Left ventricle myocardium inferior (tissue), 1 donor: ENCODE measurements at regions not wholly inside any gene's neighbourhood (a gene's known extent, or its start where the extent isn't known, plus 50 kb on each side); places are given as distances from the start of the nearest gene placed in this dataset.

Source experiments
- DNase-seq: peaks from one replicate; pipeline ENCODE4 v3.0.0-alpha.2; 2020
- H3K27ac ChIP-seq: fragments of 200-600 bp; replicated peaks from 2 replicates; pipeline ENCODE4 v1.8.0; 2021
- H3K27me3 ChIP-seq: fragments of 200-600 bp; 2 replicates; pipeline ENCODE4 v1.8.0; 2021; ENCODE audit warnings: low read depth
- H3K36me3 ChIP-seq: fragments of 200-600 bp; 2 replicates; pipeline ENCODE4 v1.8.0; 2021
- H3K4me1 ChIP-seq: fragments of 200-600 bp; 2 replicates; pipeline ENCODE4 v1.8.0; 2021
- H3K4me3 ChIP-seq: fragments of 200-600 bp; 2 replicates; pipeline ENCODE4 v1.8.0; 2021; ENCODE audit warnings: mild to moderate bottlenecking, moderate library complexity
- H3K9me3 ChIP-seq: fragments of 200-600 bp; replicated peaks from 2 replicates; pipeline ENCODE4 v1.8.0; 2021
- intact Hi-C: fragments of 100-400 bp; cut with micrococcal nuclease; formaldehyde crosslinking; loops from one replicate; pipeline ENCODE4 v1.11.0; 2022
- TF ChIP-seq, protein P1 (sequence below): fragments of 200-600 bp; IDR thresholded peaks from 2 replicates; pipeline ENCODE4 v1.8.0; 2021; ENCODE audit warnings: antibody characterized with exemption, mild to moderate bottlenecking, borderline replicate concordance
- donor health status: DM: no; HTN: yes; CAD: no; lungs with severe emphysema.

DNA sequence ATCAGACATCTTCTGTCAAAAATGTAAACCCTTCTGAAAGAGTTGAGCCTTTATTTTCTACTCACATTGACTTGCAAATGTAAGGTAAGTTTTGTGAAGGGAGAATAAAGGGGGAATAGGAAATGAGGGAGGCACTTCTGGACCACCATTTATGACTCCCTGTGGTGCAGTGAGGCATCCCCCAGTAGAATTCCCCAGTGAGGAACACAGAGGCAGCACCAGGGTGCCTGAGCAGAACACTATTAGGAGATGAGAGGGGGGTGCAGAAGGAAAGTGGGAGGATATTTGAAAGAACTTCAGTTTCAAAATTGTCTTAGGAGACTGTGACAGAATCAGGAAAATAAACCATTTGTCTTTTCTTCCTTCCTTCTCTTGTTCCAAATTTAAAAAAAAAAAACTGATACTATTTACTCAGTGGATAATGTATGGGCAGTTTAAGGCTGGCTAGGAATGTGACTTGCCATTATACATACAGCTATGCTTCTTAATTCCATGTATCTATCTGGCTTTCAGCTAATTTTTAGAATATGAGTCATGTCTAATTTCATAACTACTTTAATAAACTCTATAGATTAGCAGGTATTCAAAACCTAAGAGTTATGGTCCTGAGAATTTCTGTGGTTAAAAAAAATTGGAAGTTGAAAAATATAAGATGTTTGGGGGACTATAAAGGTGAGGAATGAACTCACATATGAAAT, 478.1 kb upstream of the CHAC2 start:
- intact Hi-C loops = no loop called here
- Histone ChIP-seq H3K4me1 (no peaks in the 10 kb centered on the region), H3K27me3 (no peaks in the 10 kb centered on the region), H3K4me3 (no peak overlapping the region), H3K9me3 (no peaks in the 10 kb centered on the region), H3K36me3 (no peaks in the 10 kb centered on the region), H3K27ac (no peak overlapping the region)
- TF ChIP-seq, protein P1, sequence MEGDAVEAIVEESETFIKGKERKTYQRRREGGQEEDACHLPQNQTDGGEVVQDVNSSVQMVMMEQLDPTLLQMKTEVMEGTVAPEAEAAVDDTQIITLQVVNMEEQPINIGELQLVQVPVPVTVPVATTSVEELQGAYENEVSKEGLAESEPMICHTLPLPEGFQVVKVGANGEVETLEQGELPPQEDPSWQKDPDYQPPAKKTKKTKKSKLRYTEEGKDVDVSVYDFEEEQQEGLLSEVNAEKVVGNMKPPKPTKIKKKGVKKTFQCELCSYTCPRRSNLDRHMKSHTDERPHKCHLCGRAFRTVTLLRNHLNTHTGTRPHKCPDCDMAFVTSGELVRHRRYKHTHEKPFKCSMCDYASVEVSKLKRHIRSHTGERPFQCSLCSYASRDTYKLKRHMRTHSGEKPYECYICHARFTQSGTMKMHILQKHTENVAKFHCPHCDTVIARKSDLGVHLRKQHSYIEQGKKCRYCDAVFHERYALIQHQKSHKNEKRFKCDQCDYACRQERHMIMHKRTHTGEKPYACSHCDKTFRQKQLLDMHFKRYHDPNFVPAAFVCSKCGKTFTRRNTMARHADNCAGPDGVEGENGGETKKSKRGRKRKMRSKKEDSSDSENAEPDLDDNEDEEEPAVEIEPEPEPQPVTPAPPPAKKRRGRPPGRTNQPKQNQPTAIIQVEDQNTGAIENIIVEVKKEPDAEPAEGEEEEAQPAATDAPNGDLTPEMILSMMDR = no peak
- no peak for DNase-seq

DNA sequence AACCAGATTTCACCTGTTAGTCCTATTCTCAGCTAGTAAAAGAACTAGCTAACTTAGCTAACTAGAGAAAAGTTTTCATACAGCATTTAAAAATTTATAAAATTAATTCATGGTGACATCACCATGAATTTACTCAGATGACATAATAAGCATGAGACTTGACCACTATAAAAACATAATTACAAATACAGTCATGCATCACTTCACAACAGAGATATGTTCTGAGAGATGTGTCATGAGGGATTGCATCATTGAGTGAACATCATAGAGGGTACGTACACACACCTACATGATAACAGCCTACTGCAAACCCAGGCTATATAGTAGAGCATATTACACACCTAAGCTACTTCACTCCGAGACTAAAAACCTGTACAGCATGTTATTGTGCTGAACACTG, 481.3 kb upstream of the CHAC2 start:
- Histone ChIP-seq H3K9me3 (no peaks in the 10 kb centered on the region), H3K36me3 (no peaks in the 10 kb centered on the region), H3K4me1 (no peaks in the 10 kb centered on the region), H3K27ac (no peak overlapping the region), H3K4me3 (no peak overlapping the region), H3K27me3 (no peaks in the 10 kb centered on the region)
- DNase-seq = no peak
- TF ChIP-seq, protein P1 = no peak
- intact Hi-C loops = no loop called here

DNA sequence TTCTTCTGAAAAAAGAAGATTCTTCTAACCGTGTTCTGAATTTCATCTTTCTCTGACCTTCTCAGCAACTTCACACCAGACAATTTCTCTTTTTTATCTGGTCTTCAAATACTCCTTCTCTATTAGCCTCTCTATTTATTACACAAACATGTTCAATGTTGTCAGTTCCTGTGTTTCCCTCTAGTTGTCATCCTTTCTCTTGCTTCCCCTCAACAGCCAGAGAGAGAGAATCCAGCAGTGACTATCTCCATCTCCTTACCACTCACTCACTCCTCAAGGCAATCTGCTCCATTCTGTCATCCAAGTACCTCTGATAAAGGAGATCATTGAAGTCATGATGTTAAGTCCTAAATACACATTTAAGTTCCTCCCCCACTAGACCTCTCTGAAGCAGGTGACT, 491.9 kb upstream of the CHAC2 start:
- intact Hi-C loops = no loop called here
- peaks cover 5% of the 10 kb centered on the region for H3K9me3 ChIP-seq
- H3K4me3 ChIP-seq = no peak overlapping the region
- H3K36me3 ChIP-seq = no peaks in the 10 kb centered on the region
- DNase-seq = no peak
- H3K4me1 ChIP-seq = no peaks in the 10 kb centered on the region
- H3K27me3 ChIP-seq = no peaks in the 10 kb centered on the region
- TF ChIP-seq, protein P1 = no peak
- H3K27ac ChIP-seq = no peak overlapping the region

DNA sequence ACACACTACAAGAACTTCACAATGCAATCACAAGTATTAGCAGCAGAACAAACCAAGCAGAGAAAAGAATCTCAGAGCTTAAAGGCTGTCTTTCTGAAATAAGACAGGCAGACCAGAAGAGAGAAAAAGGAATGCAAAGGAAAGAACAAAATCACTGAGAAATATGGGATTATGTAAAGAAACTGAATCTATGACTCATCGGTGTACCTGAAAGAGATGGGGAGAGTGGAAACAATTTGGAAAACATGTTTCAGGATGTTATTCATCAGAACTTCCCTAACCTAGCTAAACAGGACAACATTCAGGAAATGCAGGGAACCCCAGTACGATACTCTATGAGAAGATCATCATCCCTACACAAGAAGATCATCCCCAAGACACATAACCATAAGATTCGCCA, 499.0 kb upstream of the CHAC2 start:
- TF ChIP-seq, protein P1 = no peak
- intact Hi-C loops = no loop called here

DNA sequence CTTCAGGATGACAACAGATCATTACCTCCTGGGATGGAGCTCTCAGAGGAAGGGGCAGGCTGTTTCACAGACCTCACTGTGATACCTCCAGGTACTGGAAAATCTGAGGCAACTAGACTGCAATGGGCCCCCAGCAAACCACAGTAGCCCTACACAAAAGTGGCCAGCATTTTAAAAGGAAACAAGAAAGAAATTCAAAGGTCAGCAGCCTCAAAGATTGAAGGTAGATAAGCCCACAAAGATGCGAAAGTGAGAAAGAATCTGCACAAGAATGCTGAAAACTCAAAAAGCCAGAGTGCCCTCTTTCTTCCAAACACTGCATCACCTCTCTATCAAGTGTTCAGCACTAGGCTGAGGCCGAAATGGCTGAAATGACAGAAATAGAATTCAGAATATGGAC, 499.5 kb upstream of the CHAC2 start:
- no peaks in the 10 kb centered on the region for H3K4me1 ChIP-seq
- H3K27me3 ChIP-seq = no peaks in the 10 kb centered on the region
- no peak for DNase-seq
- TF ChIP-seq, protein P1 = peak; percentile 25
- H3K9me3 ChIP-seq = peaks cover 5% of the 10 kb centered on the region
- no peak overlapping the region for H3K27ac ChIP-seq
- H3K4me3 ChIP-seq = no peak overlapping the region
- no peaks in the 10 kb centered on the region for H3K36me3 ChIP-seq
- intact Hi-C loops = no loop called here

More for the DNA sequence above, 499.0 kb upstream of the CHAC2 start:
- H3K27me3 ChIP-seq = no peaks in the 10 kb centered on the region
- peaks cover 5% of the 10 kb centered on the region for H3K9me3 ChIP-seq
- H3K36me3 ChIP-seq = no peaks in the 10 kb centered on the region
- H3K4me1 ChIP-seq = no peaks in the 10 kb centered on the region
- no peak for DNase-seq
- H3K4me3 ChIP-seq = no peak overlapping the region
- no peak overlapping the region for H3K27ac ChIP-seq
